PC-3 (cell line): ENCODE measurements at regions not wholly inside any gene's neighbourhood (a gene's known extent, or its start where the extent isn't known, plus 50 kb on each side); places are given as distances from the start of the nearest gene placed in this dataset.

Source experiments
- ATAC-seq: fragments of 200-7000 bp; cut with Tn5 transposase; 2 replicates; pipeline ENCODE4 v1.9.1; 2020; ENCODE audit warnings: mild to moderate bottlenecking, moderate library complexity
- BruUV-seq: library from RNA; stranded (reverse); fragments of 400-500 nt; replicated peaks from 2 replicates; lab custom pipeline; 2021; lab: Mats Ljungman, UMichigan
- CTCF ChIA-PET: fragments of 300-600 bp; sonication (Branson Sonifier 250); formaldehyde crosslinking; loops from one replicate; lab custom pipeline; 2022; ENCODE audit warnings: antibody characterized with exemption; lab: Charles Lee
- POLR2A ChIA-PET: fragments of 300-600 bp; sonication (Branson Sonifier 250); formaldehyde crosslinking; loops from one replicate; lab custom pipeline; 2022; ENCODE audit warnings: antibody characterized with exemption; ENCODE audit not compliant: unreplicated experiment; lab: Charles Lee
- DNase-seq: peaks from one replicate; pipeline ENCODE4 v3.0.0-alpha.2; 2015
- H2AFZ ChIP-seq: fragments of 300-600 bp; sonication (generic); 2 replicates; pipeline ENCODE4 v1.6.0; 2016; ENCODE audit warnings: antibody characterized with exemption, low read length
- H3F3A ChIP-seq: fragments of 300-600 bp; sonication (generic); one replicate; pipeline ENCODE4 v1.6.0; 2017; ENCODE audit warnings: antibody characterized with exemption, low read length, control low read depth, mild to moderate bottlenecking; ENCODE audit not compliant: unreplicated experiment
- H3K27ac ChIP-seq: fragments of 300-600 bp; sonication (generic); 2 replicates; pipeline ENCODE4 v1.5.1; 2016; ENCODE audit warnings: mild to moderate bottlenecking, low read length
- H3K27me3 ChIP-seq: fragments of 300-600 bp; sonication (generic); 2 replicates; pipeline ENCODE4 v1.6.1; 2016; ENCODE audit warnings: low read length, mixed read lengths
- H3K36me3 ChIP-seq: fragments of 300-600 bp; sonication (generic); 2 replicates; pipeline ENCODE4 v1.6.1; 2016; ENCODE audit warnings: low read depth, mixed run types, low read length, mixed read lengths
- H3K4me1 ChIP-seq: fragments of 300-600 bp; sonication (generic); 2 replicates; pipeline ENCODE4 v1.5.1; 2016; ENCODE audit warnings: low read length; ENCODE audit not compliant: insufficient read depth
- H3K4me2 ChIP-seq: fragments of 300-600 bp; sonication (generic); 2 replicates; pipeline ENCODE4 v1.6.0; 2016; ENCODE audit warnings: low read length
- H3K4me3 ChIP-seq: fragments of 300-600 bp; sonication (generic); 2 replicates; pipeline ENCODE4 v1.5.1; 2016; ENCODE audit warnings: mild to moderate bottlenecking, low read length, mixed read lengths
- H3K79me2 ChIP-seq: fragments of 300-600 bp; sonication (generic); 2 replicates; pipeline ENCODE4 v1.6.1; 2017; ENCODE audit warnings: low read length, mixed read lengths
- H3K9ac ChIP-seq: fragments of 300-600 bp; sonication (generic); 2 replicates; pipeline ENCODE4 v1.6.0; 2016; ENCODE audit warnings: mild to moderate bottlenecking, low read length
- H3K9me2 ChIP-seq: fragments of 300-600 bp; sonication (generic); replicated peaks from 2 replicates; pipeline ENCODE4 v1.6.1; 2016; ENCODE audit warnings: mixed run types, low read length, mixed read lengths
- H3K9me3 ChIP-seq: fragments of 300-600 bp; sonication (generic); 2 replicates; pipeline ENCODE4 v1.6.1; 2016; ENCODE audit warnings: low read length, mixed read lengths
- H4K20me1 ChIP-seq: fragments of 300-600 bp; sonication (generic); 2 replicates; pipeline ENCODE4 v1.6.1; 2016; ENCODE audit warnings: low read length, mixed read lengths
- EZH2 ChIP-seq: fragments of 300-600 bp; sonication (generic); IDR thresholded peaks from one replicate; pipeline ENCODE4 v1.6.1; 2017; ENCODE audit warnings: antibody characterized with exemption, mild to moderate bottlenecking, low read length; ENCODE audit not compliant: unreplicated experiment
- EZH2phosphoT487 ChIP-seq: fragments of 300-600 bp; sonication (generic); IDR thresholded peaks from 2 replicates; pipeline ENCODE4 v1.6.1; 2018; ENCODE audit warnings: mild to moderate bottlenecking, antibody characterized with exemption, low read length, borderline replicate concordance
- intact Hi-C: fragments of 100-400 bp; cut with micrococcal nuclease; formaldehyde crosslinking; loops from 2 replicates; pipeline ENCODE4 v1.9.0; 2023
- TF ChIP-seq, protein P1 (sequence below): fragments of 300-600 bp; sonication (generic); conservative IDR thresholded peaks from 2 replicates; pipeline ENCODE4 v1.5.1; 2017; ENCODE audit warnings: antibody characterized with exemption, low read depth, mild to moderate bottlenecking, low read length

DNA sequence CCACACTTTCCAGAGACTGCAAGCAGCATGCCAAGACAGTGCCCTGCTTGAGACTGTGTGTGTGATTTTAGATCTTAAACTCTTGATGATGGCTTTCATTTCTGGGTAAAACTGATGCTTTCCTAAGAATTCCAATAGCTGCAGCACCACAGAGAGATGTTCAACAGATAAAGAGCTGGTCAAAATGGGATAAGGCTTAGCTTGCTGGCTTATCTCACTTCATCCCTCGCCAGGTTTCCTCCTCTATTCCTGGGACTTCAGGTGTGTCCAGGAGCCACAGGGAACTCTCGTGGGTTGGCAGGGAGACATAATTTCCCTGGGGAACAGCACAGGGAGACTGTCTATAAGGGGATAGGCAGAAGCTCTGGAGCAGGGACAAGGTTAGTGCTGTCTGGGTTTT lies 137.3 kb downstream of the KCTD15 start:
- Histone ChIP-seq H3K36me3 (no peaks in the 10 kb centered on the region), H3F3A (no peaks in the 10 kb centered on the region), H3K9me3 (no peaks in the 10 kb centered on the region), H3K27me3 (peaks cover 26% of the 10 kb centered on the region), H3K4me2 (no peak overlapping the region), H3K4me3 (no peak overlapping the region), H3K27ac (no peak overlapping the region), H3K79me2 (no peaks in the 10 kb centered on the region), H3K4me1 (no peaks in the 10 kb centered on the region), H2AFZ (no peak overlapping the region), H3K9me2 (no peaks in the 10 kb centered on the region), H4K20me1 (no peaks in the 10 kb centered on the region), H3K9ac (no peak overlapping the region)
- ATAC-seq = no peak
- ChIA-PET CTCF (no interaction called here), POLR2A (no interaction called here)
- intact Hi-C loops = no loop called here
- TF ChIP-seq EZH2phosphoT487 = no peak
- TF ChIP-seq, protein P1, sequence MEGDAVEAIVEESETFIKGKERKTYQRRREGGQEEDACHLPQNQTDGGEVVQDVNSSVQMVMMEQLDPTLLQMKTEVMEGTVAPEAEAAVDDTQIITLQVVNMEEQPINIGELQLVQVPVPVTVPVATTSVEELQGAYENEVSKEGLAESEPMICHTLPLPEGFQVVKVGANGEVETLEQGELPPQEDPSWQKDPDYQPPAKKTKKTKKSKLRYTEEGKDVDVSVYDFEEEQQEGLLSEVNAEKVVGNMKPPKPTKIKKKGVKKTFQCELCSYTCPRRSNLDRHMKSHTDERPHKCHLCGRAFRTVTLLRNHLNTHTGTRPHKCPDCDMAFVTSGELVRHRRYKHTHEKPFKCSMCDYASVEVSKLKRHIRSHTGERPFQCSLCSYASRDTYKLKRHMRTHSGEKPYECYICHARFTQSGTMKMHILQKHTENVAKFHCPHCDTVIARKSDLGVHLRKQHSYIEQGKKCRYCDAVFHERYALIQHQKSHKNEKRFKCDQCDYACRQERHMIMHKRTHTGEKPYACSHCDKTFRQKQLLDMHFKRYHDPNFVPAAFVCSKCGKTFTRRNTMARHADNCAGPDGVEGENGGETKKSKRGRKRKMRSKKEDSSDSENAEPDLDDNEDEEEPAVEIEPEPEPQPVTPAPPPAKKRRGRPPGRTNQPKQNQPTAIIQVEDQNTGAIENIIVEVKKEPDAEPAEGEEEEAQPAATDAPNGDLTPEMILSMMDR = no peak
- TF ChIP-seq EZH2 = no peak
- no TSS peak for BruUV-seq
- DNase-seq = no peak

DNA sequence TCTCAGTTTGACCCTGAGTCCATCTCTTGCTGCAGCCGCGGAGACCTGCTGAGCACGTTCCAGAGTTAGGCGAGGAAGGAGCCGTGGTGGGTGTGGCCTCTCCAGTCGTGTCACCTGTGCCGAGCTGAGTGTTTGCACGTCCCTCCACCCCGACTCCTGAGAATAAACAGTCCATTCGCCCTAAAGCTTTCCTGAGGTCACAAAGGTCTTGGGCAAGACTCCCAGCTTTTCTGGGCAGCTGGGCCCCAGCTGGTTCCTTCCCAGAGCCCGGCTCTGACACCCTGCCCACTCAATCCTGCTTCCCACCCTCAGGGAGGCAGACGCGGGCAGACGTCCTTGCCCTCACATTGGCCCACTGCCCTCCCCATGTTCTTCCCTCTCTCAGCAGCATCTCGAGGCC lies 142.2 kb downstream of the KCTD15 start:
- Histone ChIP-seq H3K9ac (no peak overlapping the region), H3K79me2 (no peaks in the 10 kb centered on the region), H3K4me1 (no peaks in the 10 kb centered on the region), H3K27me3 (peaks cover 4% of the 10 kb centered on the region; the same call in 1 of the 2 replicates), H3K9me2 (no peaks in the 10 kb centered on the region), H3F3A (no peaks in the 10 kb centered on the region), H3K36me3 (no peaks in the 10 kb centered on the region), H3K27ac (no peak overlapping the region), H3K4me3 (no peak overlapping the region), H4K20me1 (no peaks in the 10 kb centered on the region), H3K9me3 (no peaks in the 10 kb centered on the region), H3K4me2 (no peak overlapping the region), H2AFZ (no peak overlapping the region)
- no peak for TF ChIP-seq EZH2
- TF ChIP-seq, protein P1 = no peak
- no peak for TF ChIP-seq EZH2phosphoT487
- BruUV-seq = no TSS peak
- intact Hi-C loops = no loop called here
- ChIA-PET POLR2A (no interaction called here), CTCF (no interaction called here)
- ATAC-seq (no peak), DNase-seq (no peak)

DNA sequence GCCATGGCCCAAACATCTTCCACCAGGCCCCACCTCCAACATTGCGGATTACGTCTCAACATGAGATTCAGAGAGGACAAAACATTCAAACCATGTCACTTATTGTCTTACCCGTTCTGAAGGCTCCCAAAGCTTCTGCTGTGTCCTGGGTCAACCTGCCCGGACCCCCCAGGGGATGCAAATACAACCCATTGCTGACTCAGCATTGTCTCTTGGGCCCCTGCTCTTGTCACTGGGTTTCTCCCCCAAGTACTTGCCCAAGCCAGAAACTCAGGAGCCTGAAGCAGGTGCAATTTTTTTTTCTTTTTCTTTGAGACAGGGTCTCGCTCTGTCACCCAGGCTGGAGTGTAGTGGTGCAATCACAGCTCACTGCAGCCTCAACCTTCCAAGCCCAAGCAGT lies 144.5 kb downstream of the KCTD15 start:
- Histone ChIP-seq H3K36me3 (no peaks in the 10 kb centered on the region), H3K79me2 (no peaks in the 10 kb centered on the region), H3K27me3 (no peaks in the 10 kb centered on the region), H3K27ac (no peak overlapping the region), H3K9me2 (no peaks in the 10 kb centered on the region), H3F3A (no peaks in the 10 kb centered on the region), H4K20me1 (no peaks in the 10 kb centered on the region), H2AFZ (no peak overlapping the region), H3K4me3 (no peak overlapping the region), H3K4me1 (no peaks in the 10 kb centered on the region), H3K9ac (no peak overlapping the region), H3K9me3 (no peaks in the 10 kb centered on the region), H3K4me2 (no peak overlapping the region)
- no peak for TF ChIP-seq EZH2
- TF ChIP-seq EZH2phosphoT487 = no peak
- TF ChIP-seq, protein P1 = no peak
- DNase-seq (no peak), ATAC-seq (no peak)
- BruUV-seq = no TSS peak
- CTCF ChIA-PET = no interaction called here
- intact Hi-C loops = no loop called here
- POLR2A ChIA-PET = no interaction called here
